NCI-H524 treated with DMSO at 0.1 percent for 48 hours (cell line): ENCODE measurements at regions not wholly inside any gene's neighbourhood (a gene's known extent, or its start where the extent isn't known, plus 50 kb on each side); places are given as distances from the start of the nearest gene placed in this dataset.
"Not testable (repeated sequence)": the region's sequence is repeated elsewhere in the genome, so short reads cannot be mapped to it uniquely, and the experiment has no call there.

Experiments used
- DNase-seq: peaks from one replicate; lab custom pipeline; 2025; lab: John Stamatoyannopoulos, UW

GRCh38 chr1:194069168-194069830 lies 882.9 kb upstream of the B3GALT2 start:
- no peak for DNase-seq

- no peak for DNase-seq
These were observed 882.2 kb upstream of the B3GALT2 start for GRCh38 chr1:194068446-194069167.

- DNase-seq: no peak
These were observed 881.4 kb upstream of the B3GALT2 start for GRCh38 chr1:194067772-194068171.

- no peak for DNase-seq
These were observed 876.5 kb upstream of the B3GALT2 start for GRCh38 chr1:194062962-194063361.

GRCh38 chr1:194062526-194062925 lies 876.1 kb upstream of the B3GALT2 start:
- no peak for DNase-seq

- DNase-seq: no peak
These were observed 874.1 kb upstream of the B3GALT2 start for GRCh38 chr1:194060481-194060880.

- DNase-seq: not testable (repeated sequence)
These were observed 871.9 kb upstream of the B3GALT2 start for GRCh38 chr1:194058268-194058667.

GRCh38 chr1:194056169-194056568 lies 869.8 kb upstream of the B3GALT2 start:
- DNase-seq: no peak

- DNase-seq: no peak
These were observed 869.1 kb upstream of the B3GALT2 start for GRCh38 chr1:194055536-194055935.

GRCh38 chr1:194052514-194053338 lies 866.3 kb upstream of the B3GALT2 start:
- DNase-seq: no peak

GRCh38 chr1:194047921-194048320 lies 861.5 kb upstream of the B3GALT2 start:
- DNase-seq: no peak

- DNase-seq: no peak
These were observed 860.8 kb upstream of the B3GALT2 start for GRCh38 chr1:194047206-194047605.

- DNase-seq: no peak
These were observed 859.0 kb upstream of the B3GALT2 start for GRCh38 chr1:194045416-194045815.

GRCh38 chr1:194044892-194045291 lies 858.5 kb upstream of the B3GALT2 start:
- DNase-seq: no peak

- no peak for DNase-seq
These were observed 857.8 kb upstream of the B3GALT2 start for GRCh38 chr1:194043984-194044755.

- no peak for DNase-seq
These were observed 856.3 kb upstream of the B3GALT2 start for GRCh38 chr1:194042736-194043135.

GRCh38 chr1:194040496-194040895 lies 854.1 kb upstream of the B3GALT2 start:
- no peak for DNase-seq

- DNase-seq: no peak
These were observed 853.2 kb upstream of the B3GALT2 start for GRCh38 chr1:194039578-194039977.

GRCh38 chr1:194033646-194034045 lies 847.2 kb upstream of the B3GALT2 start:
- no peak for DNase-seq

GRCh38 chr1:194028002-194028401 lies 841.6 kb upstream of the B3GALT2 start:
- DNase-seq: no peak

- no peak for DNase-seq
These were observed 840.0 kb upstream of the B3GALT2 start for GRCh38 chr1:194026422-194026821.

- DNase-seq: no peak
These were observed 838.2 kb upstream of the B3GALT2 start for GRCh38 chr1:194024659-194025058.
